ENCODE measurements at regions not wholly inside any gene's neighbourhood (a gene's known extent, or its start where the extent isn't known, plus 50 kb on each side); places are given as distances from the start of the nearest gene placed in this dataset.

GRCh38 chr10:128898133-128898915 is 568.7 kb upstream of the MGMT start:
- TF ChIP-seq CTCF (IDR thresholded peaks at IDR 0.05; ENCODE audit: insufficient read depth, low read length, severe bottlenecking): no peak
- FAIRE-seq (no peak), DNase-seq (ENCODE audit: low read depth) (no peak)
- no peak overlapping the region for H3K4me3 ChIP-seq (ENCODE audit: low read depth, low read length)
- no peaks in the 10 kb centered on the region for H3K27me3 ChIP-seq (ENCODE audit: control insufficient read depth, insufficient read depth, low read length)
- no peaks in the 10 kb centered on the region for H3K36me3 ChIP-seq (ENCODE audit: control insufficient read depth, insufficient read depth, low read length)

GRCh38 chr10:128898916-128899195 is 568.2 kb upstream of the MGMT start:
- no peak for FAIRE-seq
- no peak for TF ChIP-seq CTCF (IDR thresholded peaks at IDR 0.05; ENCODE audit: insufficient read depth, low read length, severe bottlenecking)
- H3K36me3 ChIP-seq (ENCODE audit: control insufficient read depth, insufficient read depth, low read length): no peaks in the 10 kb centered on the region
- no peaks in the 10 kb centered on the region for H3K27me3 ChIP-seq (ENCODE audit: control insufficient read depth, insufficient read depth, low read length)
- H3K4me3 ChIP-seq (ENCODE audit: low read depth, low read length): no peak overlapping the region
- DNase-seq (ENCODE audit: low read depth): no peak

- Histone ChIP-seq H3K4me3 (ENCODE audit: low read depth, low read length) (no peak overlapping the region), H3K27me3 (ENCODE audit: control insufficient read depth, insufficient read depth, low read length) (no peaks in the 10 kb centered on the region), H3K36me3 (ENCODE audit: control insufficient read depth, insufficient read depth, low read length) (no peaks in the 10 kb centered on the region)
- TF ChIP-seq CTCF (IDR thresholded peaks at IDR 0.05; ENCODE audit: insufficient read depth, low read length, severe bottlenecking): no peak
- FAIRE-seq (no peak), DNase-seq (ENCODE audit: low read depth) (no peak)
Measured at GRCh38 chr10:128900456-128900855, 566.6 kb upstream of the MGMT start.

GRCh38 chr10:128901236-128901635 is 565.8 kb upstream of the MGMT start:
- Histone ChIP-seq H3K4me3 (ENCODE audit: low read depth, low read length) (no peak overlapping the region), H3K27me3 (ENCODE audit: control insufficient read depth, insufficient read depth, low read length) (no peaks in the 10 kb centered on the region), H3K36me3 (ENCODE audit: control insufficient read depth, insufficient read depth, low read length) (no peaks in the 10 kb centered on the region)
- no peak for FAIRE-seq
- no peak for DNase-seq (ENCODE audit: low read depth)
- TF ChIP-seq CTCF (IDR thresholded peaks at IDR 0.05; ENCODE audit: insufficient read depth, low read length, severe bottlenecking): no peak

GRCh38 chr10:128902031-128902710 is 564.9 kb upstream of the MGMT start:
- TF ChIP-seq CTCF (IDR thresholded peaks at IDR 0.05; ENCODE audit: insufficient read depth, low read length, severe bottlenecking): no peak
- Histone ChIP-seq H3K4me3 (ENCODE audit: low read depth, low read length) (no peak overlapping the region), H3K27me3 (ENCODE audit: control insufficient read depth, insufficient read depth, low read length) (no peaks in the 10 kb centered on the region), H3K36me3 (ENCODE audit: control insufficient read depth, insufficient read depth, low read length) (no peaks in the 10 kb centered on the region)
- FAIRE-seq (no peak), DNase-seq (ENCODE audit: low read depth) (no peak)

Data from bronchial epithelial cell (primary cell).